Chondrocyte (in vitro differentiated cells): ENCODE measurements at regions not wholly inside any gene's neighbourhood (a gene's known extent, or its start where the extent isn't known, plus 50 kb on each side); places are given as distances from the start of the nearest gene placed in this dataset.
"Not testable (repeated sequence)": the region's sequence is repeated elsewhere in the genome, so short reads cannot be mapped to it uniquely, and the experiment has no call there.

Experiments
- DNase-seq: peaks from one replicate; pipeline ENCODE4 v3.0.0; 2021; ENCODE audit warnings: mixed read lengths, low spot score
- H3K27ac Mint-ChIP-seq: one replicate; pipeline ENCODE4 v1.8.0; 2021; ENCODE audit warnings: mild to moderate bottlenecking, moderate library complexity, mixed read lengths; ENCODE audit not compliant: unreplicated experiment
- H3K27me3 Mint-ChIP-seq: 2 replicates; pipeline ENCODE4 v1.8.0; 2021; ENCODE audit warnings: low read depth, mixed read lengths
- H3K36me3 Mint-ChIP-seq: 2 replicates; pipeline ENCODE4 v1.8.0; 2021; ENCODE audit warnings: low read depth, mixed read lengths
- H3K4me1 Mint-ChIP-seq: 2 replicates; pipeline ENCODE4 v1.8.0; 2021; ENCODE audit warnings: low read depth, mild to moderate bottlenecking, mixed read lengths
- H3K4me3 Mint-ChIP-seq: one replicate; pipeline ENCODE4 v1.8.0; 2021; ENCODE audit warnings: mild to moderate bottlenecking, moderate library complexity, mixed read lengths; ENCODE audit not compliant: unreplicated experiment
- H3K9me3 Mint-ChIP-seq: 2 replicates; pipeline ENCODE4 v1.8.0; 2021; ENCODE audit warnings: low read depth, mixed read lengths
- CTCF ChIP-seq: fragments of 200-600 bp; sonication (generic); IDR thresholded peaks from 2 replicates; pipeline ENCODE4 v1.5.0; 2021; ENCODE audit warnings: antibody characterized with exemption, mild to moderate bottlenecking, moderate library complexity

GRCh38 chr11:106565326-106565725 lies 452.9 kb downstream of the GUCY1A2 start:
- H3K4me1 Mint-ChIP-seq, result no peaks in the 10 kb centered on the region
- H3K9me3 Mint-ChIP-seq, result peaks cover 6% of the 10 kb centered on the region
- H3K27ac Mint-ChIP-seq, result no peak overlapping the region
- no peak overlapping the region for H3K4me3 Mint-ChIP-seq
- no peaks in the 10 kb centered on the region for H3K27me3 Mint-ChIP-seq
- DNase-seq, result no peak
- H3K36me3 Mint-ChIP-seq, result no peaks in the 10 kb centered on the region
- no peak for TF ChIP-seq CTCF

- no peaks in the 10 kb centered on the region for H3K4me1 Mint-ChIP-seq
- no peak overlapping the region for H3K27ac Mint-ChIP-seq
- peaks cover 15% of the 10 kb centered on the region for H3K9me3 Mint-ChIP-seq
- TF ChIP-seq CTCF, result no peak
- DNase-seq, result no peak
- H3K4me3 Mint-ChIP-seq, result no peak overlapping the region
- H3K36me3 Mint-ChIP-seq, result peaks cover 2% of the 10 kb centered on the region
- H3K27me3 Mint-ChIP-seq, result no peaks in the 10 kb centered on the region
These were observed 449.6 kb downstream of the GUCY1A2 start for GRCh38 chr11:106568632-106569031.

GRCh38 chr11:106577384-106577783 lies 440.9 kb downstream of the GUCY1A2 start:
- not testable (repeated sequence) for H3K27ac Mint-ChIP-seq, H3K27me3 Mint-ChIP-seq, H3K36me3 Mint-ChIP-seq, H3K4me1 Mint-ChIP-seq, H3K4me3 Mint-ChIP-seq, DNase-seq
- peaks cover 36% of the 10 kb centered on the region for H3K9me3 Mint-ChIP-seq

- H3K36me3 Mint-ChIP-seq, result peaks cover 3% of the 10 kb centered on the region
- DNase-seq, result no peak
- no peak for TF ChIP-seq CTCF
- no peaks in the 10 kb centered on the region for H3K4me1 Mint-ChIP-seq
- H3K9me3 Mint-ChIP-seq, result peaks cover 14% of the 10 kb centered on the region
- no peak overlapping the region for H3K4me3 Mint-ChIP-seq
- H3K27ac Mint-ChIP-seq, result no peak overlapping the region
- no peaks in the 10 kb centered on the region for H3K27me3 Mint-ChIP-seq
These were observed 436.9 kb downstream of the GUCY1A2 start for GRCh38 chr11:106581399-106581798.

GRCh38 chr11:106585061-106585460 lies 433.2 kb downstream of the GUCY1A2 start:
- Mint-ChIP-seq H3K9me3 (peaks cover 6% of the 10 kb centered on the region), H3K4me3 (no peak overlapping the region), H3K27ac (no peak overlapping the region), H3K36me3 (peaks cover 3% of the 10 kb centered on the region), H3K4me1 (no peaks in the 10 kb centered on the region), H3K27me3 (no peaks in the 10 kb centered on the region)
- peak; percentile 79 for TF ChIP-seq CTCF
- no peak for DNase-seq

GRCh38 chr11:106594751-106595351 lies 423.4 kb downstream of the GUCY1A2 start:
- Mint-ChIP-seq H3K36me3 (no peaks in the 10 kb centered on the region), H3K4me1 (peaks cover 6% of the 10 kb centered on the region), H3K27ac (no peak overlapping the region), H3K4me3 (no peak overlapping the region), H3K9me3 (no peaks in the 10 kb centered on the region), H3K27me3 (no peaks in the 10 kb centered on the region)
- no peak for DNase-seq
- TF ChIP-seq CTCF, result no peak
